ENCODE measurements at regions not wholly inside any gene's neighbourhood (a gene's known extent, or its start where the extent isn't known, plus 50 kb on each side); places are given as distances from the start of the nearest gene placed in this dataset.

- Histone ChIP-seq H3K27ac (ENCODE audit: low read depth in 1 of 2, low read length in 2 of 2) (no peak overlapping the region), H3K9me3 (replicated peaks in 1 of 2; ENCODE audit: control insufficient read depth in 1 of 2, insufficient read depth in 1 of 2, low read length in 2 of 2) (peaks cover 0 to 4% of the 10 kb centered on the region in 2 donors), H3K79me2 (ENCODE audit: insufficient read depth, low read length) (no peaks in the 10 kb centered on the region), H3K9ac (ENCODE audit: insufficient read depth, low read length, poor library complexity, severe bottlenecking) (no peak overlapping the region), H3K27me3 (ENCODE audit: control insufficient read depth in 2 of 2, insufficient read depth in 2 of 2, low read length in 2 of 2) (no peaks in the 10 kb centered on the region), H3K4me1 (ENCODE audit: control insufficient read depth in 1 of 2, insufficient read depth in 2 of 2, low read length in 2 of 2) (no peaks in the 10 kb centered on the region), H2AFZ (ENCODE audit: insufficient read depth, low read depth, low read length, poor library complexity, severe bottlenecking) (no peak overlapping the region), H3K4me2 (replicated peaks; ENCODE audit: extremely low read depth, low read length, poor library complexity, severe bottlenecking) (no peak overlapping the region), H3K36me3 (replicated peaks in 1 of 2; ENCODE audit: control insufficient read depth in 1 of 2, insufficient read depth in 2 of 2, low read length in 2 of 2) (no peaks in the 10 kb centered on the region), H3K4me3 (replicated peaks in 1 of 3; ENCODE audit: low read depth in 2 of 3, low read length in 3 of 3) (no peak overlapping the region), H4K20me1 (ENCODE audit: insufficient read depth, low read length) (no peaks in the 10 kb centered on the region)
- Mint-ChIP-seq H3K27ac (no peak overlapping the region), H3K36me3 (no peaks in the 10 kb centered on the region), H3K27me3 (ENCODE audit: low read depth in 3 of 3) (peaks cover 0 to 2% (median 0%) of the 10 kb centered on the region in 3 donors), H3K4me3 (no peak overlapping the region), H3K9me3 (peaks cover 0 to 5% (median 2%) of the 10 kb centered on the region in 7 donors), H3K4me1 (no peaks in the 10 kb centered on the region)
- intact Hi-C loops (cut with micrococcal nuclease): no loop called here
- DNase-seq: no peak
- TF ChIP-seq CTCF (IDR thresholded peaks at IDR 0.05): no peak
Observed at GRCh38 chr11:91091563-91091962, 868.7 kb upstream of the CHORDC1 start.

GRCh38 chr11:91086028-91086427 is 863.2 kb upstream of the CHORDC1 start:
- Histone ChIP-seq H2AFZ (ENCODE audit: insufficient read depth, low read depth, low read length, poor library complexity, severe bottlenecking) (no peak overlapping the region), H3K79me2 (ENCODE audit: insufficient read depth, low read length) (no peaks in the 10 kb centered on the region), H3K4me2 (replicated peaks; ENCODE audit: extremely low read depth, low read length, poor library complexity, severe bottlenecking) (no peak overlapping the region), H3K27me3 (ENCODE audit: control insufficient read depth in 2 of 2, insufficient read depth in 2 of 2, low read length in 2 of 2) (no peaks in the 10 kb centered on the region), H3K4me1 (ENCODE audit: control insufficient read depth in 1 of 2, insufficient read depth in 2 of 2, low read length in 2 of 2) (no peaks in the 10 kb centered on the region), H4K20me1 (ENCODE audit: insufficient read depth, low read length) (no peaks in the 10 kb centered on the region), H3K36me3 (replicated peaks in 1 of 2; ENCODE audit: control insufficient read depth in 1 of 2, insufficient read depth in 2 of 2, low read length in 2 of 2) (no peaks in the 10 kb centered on the region), H3K9me3 (replicated peaks in 1 of 2; ENCODE audit: control insufficient read depth in 1 of 2, insufficient read depth in 1 of 2, low read length in 2 of 2) (peaks cover 0 to 8% of the 10 kb centered on the region in 2 donors), H3K9ac (ENCODE audit: insufficient read depth, low read length, poor library complexity, severe bottlenecking) (no peak overlapping the region), H3K4me3 (replicated peaks in 1 of 3; ENCODE audit: low read depth in 2 of 3, low read length in 3 of 3) (no peak overlapping the region), H3K27ac (ENCODE audit: low read depth in 1 of 2, low read length in 2 of 2) (no peak overlapping the region)
- no peak overlapping the region for H3K4me3 Mint-ChIP-seq
- H3K27me3 Mint-ChIP-seq (ENCODE audit: low read depth in 3 of 3): peaks cover 0 to 2% (median 0%) of the 10 kb centered on the region in 3 donors
- DNase-seq: no peak
- H3K36me3 Mint-ChIP-seq: no peaks in the 10 kb centered on the region
- H3K9me3 Mint-ChIP-seq: peaks cover 0 to 19% (median 3%) of the 10 kb centered on the region in 7 donors
- WGBS (ENCODE audit: insufficient coverage): no CpG with 5 or more reads among the region's 2 CpGs
- H3K27ac Mint-ChIP-seq: no peak overlapping the region
- H3K4me1 Mint-ChIP-seq: no peaks in the 10 kb centered on the region
- TF ChIP-seq CTCF (IDR thresholded peaks at IDR 0.05): no peak
- intact Hi-C loops (cut with micrococcal nuclease): no loop called here

Measured in CD14-positive monocyte (primary cell).